CD14-positive monocyte (primary cell): ENCODE measurements at regions not wholly inside any gene's neighbourhood (a gene's known extent, or its start where the extent isn't known, plus 50 kb on each side); places are given as distances from the start of the nearest gene placed in this dataset.

ENCODE experiments used
- DNase-seq, 3 donors: peaks; one replicate each; pipeline ENCODE4 v3.0.0-alpha.2; 2011 to 2022
- H2AFZ ChIP-seq: 2 replicates; pipeline ENCODE4 v1.6.0; 2012; ENCODE audit warnings: mild to moderate bottlenecking, low read depth, low read length, inconsistent platforms; ENCODE audit not compliant: insufficient read depth, poor library complexity, severe bottlenecking
- H3K27ac ChIP-seq, 2 donors: 1 replicate in 1 of 2; 2 replicates in 1 of 2; pipeline ENCODE4 v1.5.1; 2012 to 2013; ENCODE audit warnings: low read length in 2 of 2, control low read depth in 1 of 2, inconsistent platforms in 1 of 2, low read depth in 1 of 2, mild to moderate bottlenecking in 1 of 2
- H3K27me3 ChIP-seq, 2 donors: one replicate each; pipeline versions ENCODE4 v1.6.0 to v1.6.1; 2011 to 2013; ENCODE audit warnings: low read length in 2 of 2; ENCODE audit not compliant: control insufficient read depth in 2 of 2, insufficient read depth in 2 of 2
- H3K36me3 ChIP-seq, 2 donors: replicated peaks in 1 of 2; 1 replicate in 1 of 2; 2 replicates in 1 of 2; pipeline versions ENCODE4 v1.5.1 to v1.6.1; 2012 to 2013; ENCODE audit warnings: low read length in 2 of 2, control low read depth in 1 of 2, inconsistent platforms in 1 of 2, mild to moderate bottlenecking in 1 of 2; ENCODE audit not compliant: insufficient read depth in 2 of 2, control insufficient read depth in 1 of 2
- H3K4me1 ChIP-seq, 2 donors: 1 replicate in 1 of 2; 2 replicates in 1 of 2; pipeline versions ENCODE4 v1.5.1 to v1.6.1; 2012 to 2013; ENCODE audit warnings: low read length in 2 of 2, control low read depth in 1 of 2, inconsistent platforms in 1 of 2, mild to moderate bottlenecking in 1 of 2, moderate library complexity in 1 of 2; ENCODE audit not compliant: insufficient read depth in 2 of 2, control insufficient read depth in 1 of 2
- H3K4me2 ChIP-seq: replicated peaks from 2 replicates; pipeline ENCODE3; 2012; ENCODE audit warnings: low read length, moderate library complexity, mild to moderate bottlenecking; ENCODE audit not compliant: poor library complexity, severe bottlenecking; ENCODE audit errors: extremely low read depth
- H3K4me3 ChIP-seq, 3 experiments: fragments of 200-600 bp in 1 of 3; sonication (generic) in 1 of 3; replicated peaks in 1 of 3; 1 replicate in 2 of 3; 2 replicates in 1 of 3; pipeline ENCODE4 v1.5.1; 2011 to 2013; ENCODE audit warnings: low read length in 3 of 3, mild to moderate bottlenecking in 3 of 3, control low read depth in 2 of 3, low read depth in 2 of 3, inconsistent platforms in 1 of 3, moderate library complexity in 1 of 3
- H3K79me2 ChIP-seq: 2 replicates; pipeline ENCODE4 v1.6.0; 2012; ENCODE audit warnings: mild to moderate bottlenecking, control low read depth, inconsistent platforms, low read length, moderate library complexity; ENCODE audit not compliant: insufficient read depth
- H3K9ac ChIP-seq: 2 replicates; pipeline ENCODE4 v1.6.0; 2017; ENCODE audit warnings: low read length, mild to moderate bottlenecking; ENCODE audit not compliant: insufficient read depth, poor library complexity, severe bottlenecking
- H3K9me3 ChIP-seq, 2 donors: replicated peaks in 1 of 2; 1 replicate in 1 of 2; 2 replicates in 1 of 2; pipeline versions ENCODE4 v1.5.1 to v1.6.1; 2012 to 2013; ENCODE audit warnings: low read length in 2 of 2, control low read depth in 1 of 2; ENCODE audit not compliant: control insufficient read depth in 1 of 2, insufficient read depth in 1 of 2
- H4K20me1 ChIP-seq: 2 replicates; pipeline ENCODE4 v1.6.0; 2012; ENCODE audit warnings: mild to moderate bottlenecking, low read length, control low read depth, moderate library complexity; ENCODE audit not compliant: insufficient read depth
- H3K27ac Mint-ChIP-seq, 7 donors: one replicate each; pipeline ENCODE4 v1.8.0; 2020; ENCODE audit warnings: mild to moderate bottlenecking in 7 of 7, mixed read lengths in 7 of 7, moderate library complexity in 6 of 7, inconsistent platforms in 2 of 7
- H3K27me3 Mint-ChIP-seq, 3 donors: one replicate each; pipeline ENCODE4 v1.8.0; 2021 to 2022; ENCODE audit warnings: low read depth in 3 of 3, mild to moderate bottlenecking in 3 of 3, mixed read lengths in 3 of 3, moderate library complexity in 3 of 3, inconsistent platforms in 1 of 3
- H3K36me3 Mint-ChIP-seq, 2 donors: one replicate each; pipeline ENCODE4 v1.8.0; 2020; ENCODE audit warnings: mixed read lengths in 2 of 2, inconsistent platforms in 1 of 2, mild to moderate bottlenecking in 1 of 2
- H3K4me1 Mint-ChIP-seq: one replicate; pipeline ENCODE4 v1.8.0; 2020; ENCODE audit warnings: mild to moderate bottlenecking, mixed read lengths
- H3K4me3 Mint-ChIP-seq, 2 donors: one replicate each; pipeline ENCODE4 v1.8.0; 2020; ENCODE audit warnings: mild to moderate bottlenecking in 2 of 2, mixed read lengths in 2 of 2, moderate library complexity in 1 of 2
- H3K9me3 Mint-ChIP-seq, 7 donors: one replicate each; pipeline ENCODE4 v1.8.0; 2020 to 2022; ENCODE audit warnings: mixed read lengths in 7 of 7, mild to moderate bottlenecking in 6 of 7, moderate library complexity in 6 of 7, inconsistent platforms in 2 of 7
- CTCF ChIP-seq: fragments of 200-600 bp; IDR thresholded peaks from one replicate; pipeline ENCODE4 v1.8.0; 2022; ENCODE audit warnings: antibody characterized with exemption, mild to moderate bottlenecking
- WGBS: methylation state at CpG from one replicate; pipeline ENCODE4 v1.1.5; 2013; ENCODE audit warnings: missing lambda C conversion rate; ENCODE audit not compliant: insufficient coverage; 5-methylcytosine and 5-hydroxymethylcytosine counted together
- intact Hi-C, 2 donors: fragments of 100-400 bp; cut with micrococcal nuclease; formaldehyde crosslinking; loops; one replicate each; pipeline versions ENCODE4 v1.15.0 to v1.15.1; 2023

DNA sequence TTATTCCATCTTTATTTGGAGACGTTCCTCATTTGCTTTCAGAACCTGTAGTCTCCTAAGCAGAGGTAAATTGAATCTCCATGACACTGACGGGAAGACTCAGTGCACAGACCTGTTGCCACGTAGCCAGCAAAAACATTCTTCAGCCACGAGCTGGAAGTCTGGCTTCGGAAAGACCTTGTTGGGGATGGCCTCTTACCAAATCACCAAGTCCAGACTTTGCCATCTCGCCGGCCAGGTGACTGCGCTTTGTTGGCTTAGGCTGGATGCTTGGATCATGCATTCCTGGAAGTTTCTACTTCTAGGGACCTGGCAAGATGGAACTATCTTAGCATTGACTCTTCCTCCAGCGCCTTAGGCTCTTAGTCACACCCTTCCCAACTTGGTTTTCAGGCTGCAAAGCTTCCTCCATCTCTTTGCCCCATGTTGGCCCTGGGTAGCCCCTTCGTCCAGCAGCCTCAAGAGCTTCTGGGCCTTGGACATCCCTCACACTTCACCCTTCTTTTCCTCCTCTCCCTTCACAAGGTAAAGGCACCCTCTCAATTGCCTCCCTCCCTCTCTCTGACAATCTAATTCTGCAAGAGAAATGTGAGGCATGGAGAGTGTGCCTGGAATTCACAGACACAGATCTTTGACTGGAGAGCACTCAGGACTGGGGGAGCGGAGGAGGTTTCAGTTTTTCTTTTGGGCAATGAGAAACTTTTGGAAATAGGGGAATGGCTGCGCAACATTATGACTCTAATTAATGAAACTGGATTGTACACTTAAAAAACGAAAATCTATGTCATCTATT lies 451.9 kb upstream of the MKI67 start:
- no peak for DNase-seq
- H3K4me1 Mint-ChIP-seq: no peaks in the 10 kb centered on the region
- H3K27me3 Mint-ChIP-seq: peaks cover 2 to 12% (median 2%) of the 10 kb centered on the region in 3 donors
- H3K27me3 ChIP-seq: no peaks in the 10 kb centered on the region
- peaks cover 0 to 4% (median 0%) of the 10 kb centered on the region in 7 donors for H3K9me3 Mint-ChIP-seq
- no peak overlapping the region for H3K27ac Mint-ChIP-seq
- no peak for TF ChIP-seq CTCF
- H4K20me1 ChIP-seq: no peaks in the 10 kb centered on the region
- H3K79me2 ChIP-seq: no peaks in the 10 kb centered on the region
- intact Hi-C loops: no loop called here
- no peak overlapping the region for H3K9ac ChIP-seq
- H3K9me3 ChIP-seq: no peaks in the 10 kb centered on the region
- H3K4me2 ChIP-seq: no peak overlapping the region
- no peaks in the 10 kb centered on the region for H3K4me1 ChIP-seq
- H3K36me3 Mint-ChIP-seq: no peaks in the 10 kb centered on the region
- WGBS: 97% methylated on average over 10 of the region's 13 CpGs
- no peak overlapping the region for H3K27ac ChIP-seq
- no peak overlapping the region for H3K4me3 ChIP-seq
- no peaks in the 10 kb centered on the region for H3K36me3 ChIP-seq
- H3K4me3 Mint-ChIP-seq: no peak overlapping the region
- no peak overlapping the region for H2AFZ ChIP-seq

DNA sequence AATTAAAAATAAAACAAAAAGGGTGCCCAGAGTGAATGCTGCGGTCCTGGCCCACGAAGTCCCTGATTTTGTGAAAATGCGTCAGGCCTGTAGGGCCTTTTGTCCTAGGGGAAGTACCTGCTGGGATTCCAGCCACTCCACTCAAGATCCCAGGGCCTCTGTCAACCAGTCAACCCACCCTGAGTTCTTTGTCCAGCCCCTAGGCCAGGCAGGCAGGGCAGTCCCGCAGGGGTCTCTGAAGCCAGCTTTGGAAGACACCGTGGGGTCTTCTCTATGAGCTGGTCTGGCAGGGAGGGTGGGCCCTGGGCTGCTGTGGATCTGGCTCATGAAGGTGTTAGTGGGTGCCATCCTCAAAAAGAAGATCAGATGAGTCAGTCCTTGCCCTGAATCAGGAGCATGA lies 452.5 kb upstream of the MKI67 start:
- Histone ChIP-seq H3K36me3 (no peaks in the 10 kb centered on the region), H4K20me1 (no peaks in the 10 kb centered on the region), H3K4me1 (no peaks in the 10 kb centered on the region), H3K79me2 (no peaks in the 10 kb centered on the region), H3K27ac (no peak overlapping the region), H2AFZ (no peak overlapping the region), H3K27me3 (no peaks in the 10 kb centered on the region), H3K9ac (no peak overlapping the region), H3K9me3 (no peaks in the 10 kb centered on the region), H3K4me2 (no peak overlapping the region), H3K4me3 (no peak overlapping the region)
- DNase-seq: no peak
- TF ChIP-seq CTCF: no peak
- Mint-ChIP-seq H3K4me3 (no peak overlapping the region), H3K4me1 (no peaks in the 10 kb centered on the region), H3K9me3 (peaks cover 0 to 4% (median 0%) of the 10 kb centered on the region in 7 donors), H3K27ac (no peak overlapping the region), H3K36me3 (no peaks in the 10 kb centered on the region), H3K27me3 (peaks cover 2 to 10% (median 2%) of the 10 kb centered on the region in 3 donors)
- intact Hi-C loops: no loop called here
- WGBS: 93% methylated on average over 5 of the region's 5 CpGs
